ENCODE measurements at regions not wholly inside any gene's neighbourhood (a gene's known extent, or its start where the extent isn't known, plus 50 kb on each side); places are given as distances from the start of the nearest gene placed in this dataset.

GRCh38 chr7:20503278-20503950, 112.1 kb upstream of the ABCB5 start:
- no peak for TF ChIP-seq CTCF (IDR thresholded peaks at IDR 0.05)
- no peak for TF ChIP-seq POLR2A (IDR thresholded peaks at IDR 0.05)

Measured in esophagus squamous epithelium (tissue), 4 donors.